ENCODE measurements at regions not wholly inside any gene's neighbourhood (a gene's known extent, or its start where the extent isn't known, plus 50 kb on each side); places are given as distances from the start of the nearest gene placed in this dataset.

GRCh38 chr4:24236532-24236931 lies 346.7 kb upstream of the PPARGC1A start:
- H3K27me3 ChIP-seq (ENCODE audit: control insufficient read depth in 2 of 2, insufficient read depth in 2 of 2, low read length in 2 of 2), result no peaks in the 10 kb centered on the region
- H2AFZ ChIP-seq (ENCODE audit: low read depth, low read length), result no peak overlapping the region
- H3K9me3 ChIP-seq (replicated peaks; ENCODE audit: control insufficient read depth, insufficient read depth, low read depth, low read length), result no peaks in the 10 kb centered on the region
- WGBS (ENCODE audit: insufficient coverage, low coverage, missing lambda C conversion rate), result 0% methylated on average over 3 of the region's 3 CpGs
- H4K20me1 ChIP-seq (replicated peaks; ENCODE audit: control insufficient read depth, insufficient read depth, low read length), result no peaks in the 10 kb centered on the region
- H3K4me1 ChIP-seq (replicated peaks in 1 of 2; ENCODE audit: control insufficient read depth in 2 of 2, insufficient read depth in 2 of 2, low read length in 2 of 2), result no peaks in the 10 kb centered on the region
- no peaks in the 10 kb centered on the region for H3K9me1 ChIP-seq (ENCODE audit: control insufficient read depth, insufficient read depth, low read length)
- TF ChIP-seq NR2C2 (CRISPR knock-in tag; IDR thresholded peaks at IDR 0.05) (no peak), NR2C2 (tag; IDR thresholded peaks at IDR 0.05) (no peak), ZNF316 (IDR thresholded peaks at IDR 0.05) (no peak), MCM2 (IDR thresholded peaks at IDR 0.05; ENCODE audit: low read depth) (no peak), MAFF (IDR thresholded peaks at IDR 0.05; ENCODE audit: low read length) (no peak), HNRNPK (IDR thresholded peaks at IDR 0.05; ENCODE audit: low read depth, low read length, poor library complexity, severe bottlenecking) (no peak), ZFP91 (CRISPR knock-in tag; IDR thresholded peaks at IDR 0.05) (no peak), ZNF75A (CRISPR knock-in tag; IDR thresholded peaks at IDR 0.05) (no peak), SMC3 (conservative IDR thresholded peaks at IDR 0.05; ENCODE audit: insufficient read depth, low read depth, low read length) (no peak), HNRNPLL (IDR thresholded peaks at IDR 0.05; ENCODE audit: low read depth, low read length, poor library complexity, severe bottlenecking) (no peak), SMARCE1 (IDR thresholded peaks at IDR 0.05) (no peak), TRIM24 (IDR thresholded peaks at IDR 0.05) (no peak), ZBTB2 (IDR thresholded peaks at IDR 0.05) (no peak), NFE2L1 (tag; IDR thresholded peaks at IDR 0.05; ENCODE audit: borderline replicate concordance, low read depth) (no peak), FUS (optimal IDR thresholded peaks at IDR 0.05; ENCODE audit: low read depth, low read length) (no peak), ZNF583 (CRISPR knock-in tag; IDR thresholded peaks at IDR 0.05) (no peak), ZNF24 (IDR thresholded peaks at IDR 0.05) (no peak), ZNF77 (CRISPR knock-in tag; IDR thresholded peaks at IDR 0.05) (no peak), ZBTB9 (CRISPR knock-in tag; IDR thresholded peaks at IDR 0.05) (no peak), ARNT (IDR thresholded peaks at IDR 0.05) (no peak)
- no TSS peak for BruUV-seq (replicated peaks)
- H3K9ac ChIP-seq (ENCODE audit: insufficient read depth in 1 of 2, low read depth in 2 of 2, low read length in 2 of 2), result no peak overlapping the region
- FAIRE-seq, result no peak
- no peaks in the 10 kb centered on the region for H3K36me3 ChIP-seq (ENCODE audit: control insufficient read depth, insufficient read depth, low read length)
- no peak overlapping the region for H3K27ac ChIP-seq (ENCODE audit: extremely low read depth, low read depth, low read length)
- no peak for ATAC-seq
- POLR2A ChIA-PET, result interaction anchor here (1.2 kb wide), 1 partner anchor 8 kb away, joined by 3 read pairs; no protein-coding TSS in a partner anchor
- no peaks in the 10 kb centered on the region for H3K79me2 ChIP-seq (ENCODE audit: control insufficient read depth, insufficient read depth, low read length)
- CTCF ChIA-PET (ENCODE audit: low intra/inter-chr PET ratio), result no interaction called here
- H3K4me3 ChIP-seq, result no peak overlapping the region
- in situ Hi-C loops (cut with MboI), result no loop called here
- no peak overlapping the region for H3K4me2 ChIP-seq (ENCODE audit: insufficient read depth, low read length)
- DNase-seq (ENCODE audit: extremely low read depth in 1 of 4, low spot score in 3 of 4), result no peak
- intact Hi-C loops (cut with micrococcal nuclease), result no loop called here
